Testis (tissue), 2 donors: ENCODE measurements at regions not wholly inside any gene's neighbourhood (a gene's known extent, or its start where the extent isn't known, plus 50 kb on each side); places are given as distances from the start of the nearest gene placed in this dataset.
A peak's percentile ranks its signal among the peaks of the same experiment; 100 is the strongest.

Experiments
- DNase-seq: peaks from one replicate; pipeline ENCODE4 v3.0.0-alpha.2; 2019
- H3K27ac ChIP-seq, 2 donors: fragments of 200-600 bp; sonication (generic); one replicate each; pipeline ENCODE4 v1.5.1; 2019
- H3K27me3 ChIP-seq: fragments of 200-600 bp; sonication (generic); one replicate; pipeline ENCODE4 v1.5.1; 2019
- H3K36me3 ChIP-seq: fragments of 200-600 bp; sonication (generic); one replicate; pipeline ENCODE4 v1.5.1; 2017; ENCODE audit warnings: low read depth; ENCODE audit errors: missing control alignments
- H3K4me1 ChIP-seq: fragments of 200-600 bp; sonication (generic); one replicate; pipeline ENCODE4 v1.5.1; 2019
- H3K4me3 ChIP-seq, 2 donors: fragments of 200-600 bp; sonication (generic); one replicate each; pipeline ENCODE4 v1.5.1; 2017 to 2019
- H3K9me3 ChIP-seq: fragments of 200-600 bp; sonication (generic); one replicate; pipeline ENCODE4 v1.5.1; 2017
- CTCF ChIP-seq, 3 experiments: fragments of 450-650 bp in 2 of 3; fragments of 200-600 bp in 1 of 3; sonication (generic) in 1 of 3; IDR thresholded peaks; one replicate each; pipeline ENCODE4 v1.5.1; 2016 to 2019; ENCODE audit warnings: antibody characterized with exemption in 3 of 3, mild to moderate bottlenecking in 2 of 3, moderate library complexity in 1 of 3
- POLR2A ChIP-seq: fragments of 450-650 bp; IDR thresholded peaks from one replicate; pipeline ENCODE4 v1.6.1; 2017; ENCODE audit warnings: antibody characterized with exemption, mild to moderate bottlenecking, moderate library complexity
- WGBS, 2 donors: methylation state at CpG; one replicate each; pipeline ENCODE4 v1.1.5; 2018; 5-methylcytosine and 5-hydroxymethylcytosine counted together
- intact Hi-C: fragments of 100-400 bp; cut with DNase I; formaldehyde crosslinking; loops from one replicate; pipeline ENCODE4 v1.15.1; 2023; ENCODE audit warnings: low total_unique reads

- DNase-seq: no peak
- Histone ChIP-seq H3K4me3 (no peak overlapping the region), H3K36me3 (no peaks in the 10 kb centered on the region), H3K27ac (peak overlapping the region in 1 of 2 donors; percentile 49), H3K27me3 (no peaks in the 10 kb centered on the region), H3K9me3 (no peaks in the 10 kb centered on the region), H3K4me1 (no peaks in the 10 kb centered on the region)
- no peak for TF ChIP-seq POLR2A
- no peak for TF ChIP-seq CTCF (IDR thresholded peaks at IDR 0.05)
- 96 to 97% methylated on average over 4 of the region's 4 CpGs for whole genome bisulfite sequencing, 2 donors
- intact Hi-C loops: no loop called here
Measured at GRCh38 chr4:123787512-123788080, 391.0 kb downstream of the SPRY1 start.

- DNase-seq: no peak
- Histone ChIP-seq H3K9me3 (no peaks in the 10 kb centered on the region), H3K36me3 (no peaks in the 10 kb centered on the region), H3K4me3 (no peak overlapping the region), H3K4me1 (no peaks in the 10 kb centered on the region), H3K27ac (no peak overlapping the region), H3K27me3 (no peaks in the 10 kb centered on the region)
- intact Hi-C loops: no loop called here
- no peak for TF ChIP-seq POLR2A
- TF ChIP-seq CTCF (IDR thresholded peaks at IDR 0.05): no peak
Measured at GRCh38 chr4:123788577-123788976, 392.0 kb downstream of the SPRY1 start.

- WGBS, 2 donors: 85 to 86% methylated on average over 1 of the region's 1 CpG
- TF ChIP-seq CTCF (IDR thresholded peaks at IDR 0.05) (no peak), POLR2A (no peak)
- DNase-seq: no peak
- H3K9me3 ChIP-seq: no peaks in the 10 kb centered on the region
- no peaks in the 10 kb centered on the region for H3K4me1 ChIP-seq
- no peak overlapping the region for H3K27ac ChIP-seq
- no peaks in the 10 kb centered on the region for H3K27me3 ChIP-seq
- intact Hi-C loops: no loop called here
- H3K4me3 ChIP-seq: no peak overlapping the region
- H3K36me3 ChIP-seq: no peaks in the 10 kb centered on the region
Measured at GRCh38 chr4:123790681-123791080, 394.1 kb downstream of the SPRY1 start.

GRCh38 chr4:123802082-123802645, 405.6 kb downstream of the SPRY1 start:
- H3K4me3 ChIP-seq: no peak overlapping the region
- TF ChIP-seq CTCF (IDR thresholded peaks at IDR 0.05): no peak
- no peak for TF ChIP-seq POLR2A
- H3K9me3 ChIP-seq: no peaks in the 10 kb centered on the region
- H3K36me3 ChIP-seq: no peaks in the 10 kb centered on the region
- H3K27me3 ChIP-seq: no peaks in the 10 kb centered on the region
- no peak for DNase-seq
- no peaks in the 10 kb centered on the region for H3K4me1 ChIP-seq
- 92% methylated on average over 4 of the region's 4 CpGs for WGBS, 2 donors
- H3K27ac ChIP-seq: no peak overlapping the region
- intact Hi-C loops: no loop called here

GRCh38 chr4:123802933-123803332, 406.3 kb downstream of the SPRY1 start:
- whole genome bisulfite sequencing, 2 donors: 52 to 73% methylated on average over 2 of the region's 2 CpGs

More at GRCh38 chr4:123802933-123803332, 406.3 kb downstream of the SPRY1 start:
- no peak for DNase-seq
- no peak overlapping the region for H3K4me3 ChIP-seq
- no peaks in the 10 kb centered on the region for H3K4me1 ChIP-seq
- intact Hi-C loops: no loop called here
- H3K9me3 ChIP-seq: no peaks in the 10 kb centered on the region
- no peaks in the 10 kb centered on the region for H3K36me3 ChIP-seq
- H3K27me3 ChIP-seq: no peaks in the 10 kb centered on the region
- TF ChIP-seq POLR2A (no peak), CTCF (IDR thresholded peaks at IDR 0.05) (no peak)
- H3K27ac ChIP-seq: no peak overlapping the region
